ENCODE measurements at regions not wholly inside any gene's neighbourhood (a gene's known extent, or its start where the extent isn't known, plus 50 kb on each side); places are given as distances from the start of the nearest gene placed in this dataset.

- TF ChIP-seq CTCF (IDR thresholded peaks at IDR 0.05): no peak
- no peak for TF ChIP-seq EZH2 (IDR thresholded peaks at IDR 0.05; ENCODE audit: borderline replicate concordance, insufficient read depth, low read depth, low read length, poor library complexity, severe bottlenecking)
- peaks cover 0 to 9% (median 1%) of the 10 kb centered on the region in 4 experiments for H3K27me3 ChIP-seq (replicated peaks in 1 of 4; ENCODE audit: control extremely low read depth in 1 of 4, control insufficient read depth in 3 of 4, insufficient read depth in 4 of 4, low read length in 3 of 4)
- Mint-ChIP-seq H3K9me3 (ENCODE audit: insufficient read depth) (no peaks in the 10 kb centered on the region), H3K4me3 (no peak overlapping the region), H3K27me3 (peaks cover 24% of the 10 kb centered on the region), H3K4me1 (no peaks in the 10 kb centered on the region), H3K27ac (no peak overlapping the region)
- no peak overlapping the region for H3K4me2 ChIP-seq (replicated peaks; ENCODE audit: low read depth, low read length, poor library complexity, severe bottlenecking)
- ChIA-PET CTCF (no interaction called here), POLR2A (no interaction called here)
- no peaks in the 10 kb centered on the region for H3K36me3 ChIP-seq (replicated peaks in 1 of 2; ENCODE audit: control extremely low read depth in 1 of 2, control insufficient read depth in 1 of 2, extremely low read depth in 1 of 2, insufficient read depth in 2 of 2, low read length in 1 of 2)
- H3K27ac ChIP-seq (ENCODE audit: low read length in 2 of 2): no peak overlapping the region
- no peak overlapping the region for H3K9ac ChIP-seq (ENCODE audit: low read length)
- no peak overlapping the region for H3K4me3 ChIP-seq (ENCODE audit: control extremely low read depth in 1 of 5, extremely low read depth in 1 of 5, insufficient read depth in 1 of 5, low read depth in 2 of 5, low read length in 4 of 5)
- no peak for DNase-seq
- intact Hi-C loops (cut with micrococcal nuclease): no loop called here
- no peaks in the 10 kb centered on the region for H3K4me1 ChIP-seq (ENCODE audit: control insufficient read depth in 2 of 2, insufficient read depth in 2 of 2, low read length in 2 of 2)
- no peak for ATAC-seq (ENCODE audit: low read depth)
- H3K79me2 ChIP-seq (ENCODE audit: control insufficient read depth, insufficient read depth, low read length): no peaks in the 10 kb centered on the region
- no peak overlapping the region for H2AFZ ChIP-seq (ENCODE audit: insufficient read depth, low read depth, low read length, poor library complexity, severe bottlenecking)
- H4K20me1 ChIP-seq (ENCODE audit: control insufficient read depth, insufficient read depth, low read length, poor library complexity, severe bottlenecking): no peaks in the 10 kb centered on the region
- no peaks in the 10 kb centered on the region for H3K9me3 ChIP-seq (ENCODE audit: control extremely low read depth in 1 of 3, control insufficient read depth in 2 of 3, insufficient read depth in 1 of 3, low read length in 2 of 3)
These were observed 189.3 kb downstream of the ADRA2A start for GRCh38 chr10:111266165-111266564.

GRCh38 chr10:111267673-111268072 lies 190.8 kb downstream of the ADRA2A start:
- Histone ChIP-seq H3K4me2 (replicated peaks; ENCODE audit: low read depth, low read length, poor library complexity, severe bottlenecking) (no peak overlapping the region), H3K4me1 (ENCODE audit: control insufficient read depth in 2 of 2, insufficient read depth in 2 of 2, low read length in 2 of 2) (no peaks in the 10 kb centered on the region), H3K27me3 (replicated peaks in 1 of 4; ENCODE audit: control extremely low read depth in 1 of 4, control insufficient read depth in 3 of 4, insufficient read depth in 4 of 4, low read length in 3 of 4) (peaks cover 0 to 9% (median 1%) of the 10 kb centered on the region in 4 experiments), H3K4me3 (ENCODE audit: control extremely low read depth in 1 of 5, extremely low read depth in 1 of 5, insufficient read depth in 1 of 5, low read depth in 2 of 5, low read length in 4 of 5) (no peak overlapping the region), H3K9me3 (ENCODE audit: control extremely low read depth in 1 of 3, control insufficient read depth in 2 of 3, insufficient read depth in 1 of 3, low read length in 2 of 3) (no peaks in the 10 kb centered on the region), H3K27ac (ENCODE audit: low read length in 2 of 2) (no peak overlapping the region), H2AFZ (ENCODE audit: insufficient read depth, low read depth, low read length, poor library complexity, severe bottlenecking) (no peak overlapping the region), H3K36me3 (replicated peaks in 1 of 2; ENCODE audit: control extremely low read depth in 1 of 2, control insufficient read depth in 1 of 2, extremely low read depth in 1 of 2, insufficient read depth in 2 of 2, low read length in 1 of 2) (no peaks in the 10 kb centered on the region), H3K79me2 (ENCODE audit: control insufficient read depth, insufficient read depth, low read length) (no peaks in the 10 kb centered on the region), H3K9ac (ENCODE audit: low read length) (no peak overlapping the region), H4K20me1 (ENCODE audit: control insufficient read depth, insufficient read depth, low read length, poor library complexity, severe bottlenecking) (no peaks in the 10 kb centered on the region)
- H3K9me3 Mint-ChIP-seq (ENCODE audit: insufficient read depth): no peaks in the 10 kb centered on the region
- H3K4me1 Mint-ChIP-seq: no peaks in the 10 kb centered on the region
- DNase-seq (no peak), ATAC-seq (ENCODE audit: low read depth) (no peak)
- H3K27ac Mint-ChIP-seq: no peak overlapping the region
- POLR2A ChIA-PET: no interaction called here
- no peak for TF ChIP-seq CTCF (IDR thresholded peaks at IDR 0.05)
- no peak for TF ChIP-seq EZH2 (IDR thresholded peaks at IDR 0.05; ENCODE audit: borderline replicate concordance, insufficient read depth, low read depth, low read length, poor library complexity, severe bottlenecking)
- CTCF ChIA-PET: no interaction called here
- no peak overlapping the region for H3K4me3 Mint-ChIP-seq
- intact Hi-C loops (cut with micrococcal nuclease): no loop called here
- peaks cover 30% of the 10 kb centered on the region for H3K27me3 Mint-ChIP-seq
- WGBS (ENCODE audit: insufficient coverage): no CpG with 5 or more reads among the region's 7 CpGs
